ENCODE measurements at regions not wholly inside any gene's neighbourhood (a gene's known extent, or its start where the extent isn't known, plus 50 kb on each side); places are given as distances from the start of the nearest gene placed in this dataset.

- H3K27ac ChIP-seq, result no peak overlapping the region
- TF ChIP-seq, protein P1, sequence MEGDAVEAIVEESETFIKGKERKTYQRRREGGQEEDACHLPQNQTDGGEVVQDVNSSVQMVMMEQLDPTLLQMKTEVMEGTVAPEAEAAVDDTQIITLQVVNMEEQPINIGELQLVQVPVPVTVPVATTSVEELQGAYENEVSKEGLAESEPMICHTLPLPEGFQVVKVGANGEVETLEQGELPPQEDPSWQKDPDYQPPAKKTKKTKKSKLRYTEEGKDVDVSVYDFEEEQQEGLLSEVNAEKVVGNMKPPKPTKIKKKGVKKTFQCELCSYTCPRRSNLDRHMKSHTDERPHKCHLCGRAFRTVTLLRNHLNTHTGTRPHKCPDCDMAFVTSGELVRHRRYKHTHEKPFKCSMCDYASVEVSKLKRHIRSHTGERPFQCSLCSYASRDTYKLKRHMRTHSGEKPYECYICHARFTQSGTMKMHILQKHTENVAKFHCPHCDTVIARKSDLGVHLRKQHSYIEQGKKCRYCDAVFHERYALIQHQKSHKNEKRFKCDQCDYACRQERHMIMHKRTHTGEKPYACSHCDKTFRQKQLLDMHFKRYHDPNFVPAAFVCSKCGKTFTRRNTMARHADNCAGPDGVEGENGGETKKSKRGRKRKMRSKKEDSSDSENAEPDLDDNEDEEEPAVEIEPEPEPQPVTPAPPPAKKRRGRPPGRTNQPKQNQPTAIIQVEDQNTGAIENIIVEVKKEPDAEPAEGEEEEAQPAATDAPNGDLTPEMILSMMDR (conservative IDR thresholded peaks at IDR 0.05; ENCODE audit: low read depth), result no peak
- ChIA-PET CTCF (no interaction called here), POLR2A (ENCODE audit: low non-redundant PET) (interaction anchor here (0.5 kb wide), 1 partner anchor 229 kb away, joined by 3 read pairs; no protein-coding TSS in a partner anchor)
- DNase-seq (ENCODE audit: low spot score), result peak; percentile 39
Measured at GRCh38 chr7:45985902-45986301, 64.8 kb upstream of the IGFBP3 start.

- TF ChIP-seq, protein P1 (conservative IDR thresholded peaks at IDR 0.05; ENCODE audit: low read depth), result no peak
- no peak for DNase-seq (ENCODE audit: low spot score)
- no peak overlapping the region for H3K27ac ChIP-seq
- ChIA-PET CTCF (interaction anchor here (0.6 kb wide), 1 partner anchor 736 kb away, joined by 4 read pairs; no protein-coding TSS in a partner anchor), POLR2A (ENCODE audit: low non-redundant PET) (no interaction called here)
Measured at GRCh38 chr7:45984386-45985295, 63.6 kb upstream of the IGFBP3 start.

- POLR2A ChIA-PET (ENCODE audit: low non-redundant PET), result no interaction called here
- TF ChIP-seq, protein P1 (conservative IDR thresholded peaks at IDR 0.05; ENCODE audit: low read depth), result no peak
- H3K27ac ChIP-seq, result no peak overlapping the region
- no peak for DNase-seq (ENCODE audit: low spot score)
- CTCF ChIA-PET, result interaction anchor here (0.6 kb wide), 1 partner anchor 152 kb away, joined by 3 read pairs; no protein-coding TSS in a partner anchor
Measured at GRCh38 chr7:45983720-45984255, 62.7 kb upstream of the IGFBP3 start.

DNA sequence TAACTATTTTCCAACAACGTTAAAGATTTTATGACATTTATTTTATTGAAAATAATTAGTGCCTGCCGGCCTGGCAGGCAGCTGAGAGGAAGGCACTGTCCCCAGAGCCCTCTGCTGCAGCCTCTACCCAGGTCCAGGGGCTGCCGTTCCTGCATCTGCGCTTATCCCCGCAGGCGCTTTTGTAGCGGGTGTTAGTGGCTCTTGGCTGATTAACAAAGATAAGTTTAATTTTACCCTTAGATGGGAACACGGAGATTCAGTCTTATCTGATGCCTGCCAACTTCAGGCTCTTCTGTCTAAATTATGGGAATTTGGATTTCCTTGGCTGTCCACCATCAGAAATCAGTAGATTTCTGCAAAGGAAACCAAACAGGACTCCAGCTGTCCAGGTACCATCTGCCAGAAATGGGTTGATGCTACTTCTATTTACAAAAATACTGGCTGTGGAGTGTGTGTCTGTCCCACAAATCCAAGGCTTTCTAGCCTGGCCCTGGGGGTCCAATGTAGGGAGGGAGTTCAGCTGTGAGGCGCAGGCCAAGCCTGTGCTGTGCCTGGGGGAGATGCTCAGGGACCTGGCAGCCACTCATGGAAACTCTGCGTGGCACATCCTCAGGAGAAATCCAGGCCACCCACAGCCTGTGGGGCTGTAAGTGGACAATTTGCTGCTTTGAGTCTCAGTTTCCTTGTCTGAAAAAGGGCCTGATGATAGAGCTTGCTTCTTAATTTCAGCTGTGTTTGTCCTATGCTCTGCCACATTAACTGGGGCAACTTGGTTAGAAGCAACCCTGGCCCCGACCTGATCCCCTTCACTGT is 62.0 kb upstream of the IGFBP3 start:
- no peak for DNase-seq (ENCODE audit: low spot score)
- POLR2A ChIA-PET (ENCODE audit: low non-redundant PET), result no interaction called here
- no peak overlapping the region for H3K27ac ChIP-seq
- CTCF ChIA-PET, result interaction anchor here (0.6 kb wide), 1 partner anchor 151 kb away, joined by 3 read pairs; no protein-coding TSS in a partner anchor
- TF ChIP-seq, protein P1 (conservative IDR thresholded peaks at IDR 0.05; ENCODE audit: low read depth), result no peak

DNA sequence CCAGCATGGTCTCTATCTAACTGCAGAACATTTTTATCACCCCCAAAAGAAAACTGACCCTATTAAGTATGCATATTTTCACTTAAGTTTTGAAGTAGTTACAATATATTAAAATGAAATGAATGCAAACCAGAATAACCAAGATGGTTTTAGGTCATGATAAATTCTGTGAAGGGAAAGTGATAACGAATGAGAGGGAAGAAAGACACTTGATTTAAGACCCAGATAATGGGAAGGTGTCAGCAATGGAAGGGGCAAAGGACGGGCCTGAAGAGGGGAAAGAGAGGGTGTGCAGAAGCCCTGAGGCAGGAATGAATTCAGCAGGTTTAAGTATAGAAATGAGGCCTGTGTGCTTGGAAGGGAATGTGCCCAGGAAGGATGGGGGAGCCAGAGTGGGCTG is 61.1 kb upstream of the IGFBP3 start:
- POLR2A ChIA-PET (ENCODE audit: low non-redundant PET), result no interaction called here
- no peak for DNase-seq (ENCODE audit: low spot score)
- TF ChIP-seq, protein P1 (conservative IDR thresholded peaks at IDR 0.05; ENCODE audit: low read depth), result no peak
- CTCF ChIA-PET, result no interaction called here
- no peak overlapping the region for H3K27ac ChIP-seq

GRCh38 chr7:45980973-45981372 is 59.9 kb upstream of the IGFBP3 start:
- CTCF ChIA-PET, result no interaction called here
- no peak overlapping the region for H3K27ac ChIP-seq
- no peak for DNase-seq (ENCODE audit: low spot score)
- TF ChIP-seq, protein P1 (conservative IDR thresholded peaks at IDR 0.05; ENCODE audit: low read depth), result no peak
- POLR2A ChIA-PET (ENCODE audit: low non-redundant PET), result no interaction called here

Data from RWPE1 (cell line).